IMR-90 (cell line): ENCODE measurements at regions not wholly inside any gene's neighbourhood (a gene's known extent, or its start where the extent isn't known, plus 50 kb on each side); places are given as distances from the start of the nearest gene placed in this dataset.

Source experiments
- ATAC-seq: fragments of 200-7000 bp; cut with Tn5 transposase; 2 replicates; pipeline ENCODE4 v1.9.1; 2020; ENCODE audit warnings: low read depth, mild to moderate bottlenecking, moderate library complexity
- BruUV-seq: library from RNA; stranded (reverse); fragments of 400-500 nt; replicated peaks from 2 replicates; lab custom pipeline; 2021; lab: Mats Ljungman, UMichigan
- CTCF ChIA-PET: fragments of 300-600 bp; formaldehyde crosslinking; extraction: SDS; loops from one replicate; lab custom pipeline; 2021; ENCODE audit warnings: antibody characterized with exemption; lab: Yijun Ruan, JAX
- POLR2A ChIA-PET: fragments of 300-600 bp; sonication (Branson Sonifier 250); formaldehyde crosslinking; loops from one replicate; lab custom pipeline; 2022; ENCODE audit warnings: antibody characterized with exemption; ENCODE audit not compliant: unreplicated experiment; lab: Charles Lee
- DNase-seq: peaks from one replicate; pipeline ENCODE4 v3.0.0; 2013
- H2AFZ ChIP-seq: replicated peaks from 2 replicates; pipeline ENCODE3; 2013; ENCODE audit warnings: low read length, mild to moderate bottlenecking; ENCODE audit not compliant: poor library complexity
- H2AK5ac ChIP-seq: 2 replicates; pipeline ENCODE4 v1.6.1; 2013; ENCODE audit warnings: low read depth, low read length, inconsistent platforms
- H2AK9ac ChIP-seq: replicated peaks from 2 replicates; pipeline ENCODE3; 2013; ENCODE audit warnings: mild to moderate bottlenecking, low read depth, low read length, moderate library complexity; ENCODE audit not compliant: poor library complexity
- H2BK120ac ChIP-seq: 2 replicates; pipeline ENCODE4 v1.6.1; 2013; ENCODE audit warnings: low read depth, low read length, inconsistent platforms
- H2BK15ac ChIP-seq: 3 replicates; pipeline ENCODE4 v1.6.1; 2013; ENCODE audit warnings: low read depth, low read length, inconsistent platforms
- H2BK20ac ChIP-seq: 2 replicates; pipeline ENCODE4 v1.6.1; 2013; ENCODE audit warnings: low read depth, mild to moderate bottlenecking, inconsistent platforms, low read length, moderate library complexity
- H2BK5ac ChIP-seq: 2 replicates; pipeline ENCODE4 v1.6.1; 2013; ENCODE audit warnings: mild to moderate bottlenecking, low read depth, low read length, inconsistent platforms; ENCODE audit not compliant: poor library complexity, severe bottlenecking
- H3K14ac ChIP-seq: replicated peaks from 2 replicates; pipeline ENCODE4 v1.6.1; 2013; ENCODE audit warnings: low read depth, low read length, inconsistent platforms
- H3K18ac ChIP-seq: 2 replicates; pipeline ENCODE4 v1.6.1; 2013; ENCODE audit warnings: low read depth, low read length, control low read depth
- H3K23ac ChIP-seq: 2 replicates; pipeline ENCODE4 v1.6.1; 2013; ENCODE audit warnings: low read depth, low read length, inconsistent platforms
- H3K27ac ChIP-seq: 2 replicates; pipeline ENCODE4 v1.5.1; 2013; ENCODE audit warnings: mild to moderate bottlenecking, control low read depth, low read length; ENCODE audit not compliant: insufficient read depth
- H3K27me3 ChIP-seq: 2 replicates; pipeline ENCODE4 v1.6.1; 2013; ENCODE audit warnings: low read length; ENCODE audit not compliant: control insufficient read depth, insufficient read depth
- H3K36me3 ChIP-seq: 2 replicates; pipeline ENCODE4 v1.6.1; 2013; ENCODE audit warnings: low read length, mixed read lengths; ENCODE audit not compliant: control insufficient read depth, insufficient read depth
- H3K4ac ChIP-seq: 2 replicates; pipeline ENCODE4 v1.6.1; 2013; ENCODE audit warnings: low read depth, low read length, inconsistent platforms
- H3K4me1 ChIP-seq: 2 replicates; pipeline ENCODE4 v1.6.1; 2013; ENCODE audit warnings: low read length, mixed read lengths; ENCODE audit not compliant: control insufficient read depth, insufficient read depth
- H3K4me2 ChIP-seq: 2 replicates; pipeline ENCODE4 v1.6.1; 2013; ENCODE audit warnings: low read depth, mild to moderate bottlenecking, control low read depth, low read length, moderate library complexity
- H3K4me3 ChIP-seq: 2 replicates; pipeline ENCODE4 v1.5.1; 2013; ENCODE audit warnings: low read depth, mild to moderate bottlenecking, control low read depth, low read length, moderate library complexity; ENCODE audit not compliant: insufficient read depth
- H3K56ac ChIP-seq: 2 replicates; pipeline ENCODE4 v1.6.1; 2013; ENCODE audit warnings: low read length, inconsistent platforms; ENCODE audit not compliant: insufficient read depth; ENCODE audit errors: extremely low read depth
- H3K79me1 ChIP-seq, 2 experiments: 2 replicates each; pipeline ENCODE4 v1.6.1; 2013; ENCODE audit warnings: low read length in 2 of 2, inconsistent platforms in 1 of 2, low read depth in 1 of 2
- H3K9ac ChIP-seq: 2 replicates; pipeline ENCODE4 v1.6.1; 2013; ENCODE audit warnings: low read depth, low read length, control low read depth
- H3K9me1 ChIP-seq: 2 replicates; pipeline ENCODE4 v1.6.1; 2013; ENCODE audit warnings: low read length, inconsistent platforms; ENCODE audit not compliant: insufficient read depth
- H3K9me3 ChIP-seq: 2 replicates; pipeline ENCODE4 v1.6.1; 2013; ENCODE audit warnings: low read length; ENCODE audit not compliant: control insufficient read depth, insufficient read depth
- H4K20me1 ChIP-seq: 2 replicates; pipeline ENCODE4 v1.6.1; 2013; ENCODE audit warnings: low read length, inconsistent platforms; ENCODE audit not compliant: insufficient read depth
- H4K5ac ChIP-seq: 2 replicates; pipeline ENCODE4 v1.6.1; 2013; ENCODE audit warnings: mild to moderate bottlenecking, low read depth, low read length, control low read depth
- H4K8ac ChIP-seq, 2 experiments: 2 replicates each; pipeline ENCODE4 v1.6.1; 2013; ENCODE audit warnings: low read depth in 2 of 2, low read length in 2 of 2, control low read depth in 1 of 2, inconsistent platforms in 1 of 2
- H4K91ac ChIP-seq: 2 replicates; pipeline ENCODE4 v1.6.1; 2013; ENCODE audit warnings: low read depth, low read length, inconsistent platforms; ENCODE audit not compliant: insufficient read depth
- BHLHE40 ChIP-seq: fragments of 150-350 bp; IDR thresholded peaks from 2 replicates; pipeline ENCODE4 v1.6.1; 2016; ENCODE audit warnings: mild to moderate bottlenecking, low read depth, low read length
- CHD1 ChIP-seq: IDR thresholded peaks from 2 replicates; pipeline ENCODE4 v1.6.1; 2012; ENCODE audit warnings: low read depth, low read length, improper control_type of control experiment
- CTCF ChIP-seq: conservative IDR thresholded peaks from 2 replicates; pipeline ENCODE4 v1.5.1; 2012; ENCODE audit warnings: mild to moderate bottlenecking, low read depth, low read length, improper control_type of control experiment
- MXI1 ChIP-seq: IDR thresholded peaks from 2 replicates; pipeline ENCODE4 v1.6.1; 2012; ENCODE audit warnings: low read depth, mild to moderate bottlenecking, low read length, moderate library complexity, borderline replicate concordance
- POLR2A ChIP-seq: IDR thresholded peaks from 2 replicates; pipeline ENCODE4 v1.6.1; 2012; ENCODE audit warnings: mild to moderate bottlenecking, low read depth, low read length
- SMC3 ChIP-seq: fragments of 150-350 bp; IDR thresholded peaks from 2 replicates; pipeline ENCODE4 v1.6.1; 2016; ENCODE audit warnings: low read depth, mild to moderate bottlenecking, antibody characterized with exemption, low read length, moderate library complexity
- USF2 ChIP-seq: fragments of 150-350 bp; IDR thresholded peaks from 2 replicates; pipeline ENCODE4 v1.6.1; 2017; ENCODE audit warnings: mild to moderate bottlenecking, antibody characterized with exemption, low read length, low read depth
- WGBS, 2 experiments: methylation state at CpG; one replicate each; pipeline versions ENCODE4 v1.1.5 to v1.1.7; 2013; ENCODE audit warnings: missing lambda C conversion rate in 2 of 2; ENCODE audit not compliant: insufficient read length in 1 of 2; ENCODE audit errors: extremely low coverage in 2 of 2; 5-methylcytosine and 5-hydroxymethylcytosine counted together
- dilution Hi-C: fragments of 300-500 bp; cut with HindIII; formaldehyde crosslinking; loops from one replicate; pipeline ENCODE4 v1.14.3; 2018; ENCODE audit warnings: low sequenced_read_pairs; ENCODE audit not compliant: unreplicated experiment
- in situ Hi-C: fragments of 300-500 bp; cut with MboI; formaldehyde crosslinking; loops from 3 replicates; pipeline ENCODE4 v1.14.3; 2019; ENCODE audit warnings: low sequenced_read_pairs, inconsistent platforms, mixed read lengths
- intact Hi-C: fragments of 100-400 bp; cut with micrococcal nuclease; formaldehyde crosslinking; loops from 2 replicates; pipeline ENCODE4 v1.10.0; 2022
- TF ChIP-seq, protein P1 (sequence below): fragments of 150-350 bp; IDR thresholded peaks from 2 replicates; pipeline ENCODE4 v1.6.1; 2016; ENCODE audit warnings: low read depth, mild to moderate bottlenecking, low read length, moderate library complexity, borderline replicate concordance

GRCh38 chr2:118670838-118671237, 176.6 kb downstream of the EN1 start:
- Histone ChIP-seq H3K14ac (no peak overlapping the region; the same call in 1 of the 2 replicates), H2BK120ac (no peak overlapping the region), H3K79me1 (no peaks in the 10 kb centered on the region), H3K27me3 (no peaks in the 10 kb centered on the region), H3K9me3 (no peaks in the 10 kb centered on the region), H3K4me3 (no peak overlapping the region), H3K9ac (no peak overlapping the region), H2AFZ (peak overlapping the region; percentile 45), H3K56ac (no peak overlapping the region), H2BK20ac (no peak overlapping the region), H2AK5ac (no peak overlapping the region), H3K9me1 (peaks cover 3% of the 10 kb centered on the region), H2BK5ac (no peak overlapping the region), H4K20me1 (no peaks in the 10 kb centered on the region), H3K4ac (no peak overlapping the region), H3K18ac (no peak overlapping the region), H2AK9ac (no peak overlapping the region), H3K4me2 (no peak overlapping the region), H4K8ac (no peak overlapping the region; a peak in 1 of 4 replicates), H3K23ac (no peak overlapping the region), H3K27ac (no peak overlapping the region), H2BK15ac (peak overlapping the region; percentile 40; the same call in 1 of the 3 replicates), H4K5ac (no peak overlapping the region), H3K4me1 (peaks cover 7% of the 10 kb centered on the region), H3K36me3 (no peaks in the 10 kb centered on the region), H4K91ac (no peak overlapping the region)
- intact Hi-C loops = no loop called here
- dilution Hi-C loops = no loop called here
- no TSS peak for BruUV-seq
- ATAC-seq = no peak
- peak; percentile 44 for DNase-seq
- 0% methylated on average over 1 of the region's 6 CpGs; no CpG with 5 or more reads in 1 of the 2 experiments for WGBS, 2 experiments
- in situ Hi-C loops = no loop called here
- ChIA-PET CTCF (interaction anchor here (0.5 kb wide), 1 partner anchor 107 kb away, joined by 6 read pairs; no protein-coding TSS in a partner anchor), POLR2A (no interaction called here)
- TF ChIP-seq MXI1 (no peak), SMC3 (no peak), USF2 (no peak), CHD1 (no peak), CTCF (no peak), POLR2A (no peak), BHLHE40 (no peak)
- TF ChIP-seq, protein P1, sequence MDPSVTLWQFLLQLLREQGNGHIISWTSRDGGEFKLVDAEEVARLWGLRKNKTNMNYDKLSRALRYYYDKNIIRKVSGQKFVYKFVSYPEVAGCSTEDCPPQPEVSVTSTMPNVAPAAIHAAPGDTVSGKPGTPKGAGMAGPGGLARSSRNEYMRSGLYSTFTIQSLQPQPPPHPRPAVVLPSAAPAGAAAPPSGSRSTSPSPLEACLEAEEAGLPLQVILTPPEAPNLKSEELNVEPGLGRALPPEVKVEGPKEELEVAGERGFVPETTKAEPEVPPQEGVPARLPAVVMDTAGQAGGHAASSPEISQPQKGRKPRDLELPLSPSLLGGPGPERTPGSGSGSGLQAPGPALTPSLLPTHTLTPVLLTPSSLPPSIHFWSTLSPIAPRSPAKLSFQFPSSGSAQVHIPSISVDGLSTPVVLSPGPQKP = no peak
